HS-27A (cell line): ENCODE measurements at regions not wholly inside any gene's neighbourhood (a gene's known extent, or its start where the extent isn't known, plus 50 kb on each side); places are given as distances from the start of the nearest gene placed in this dataset.
"Not testable (repeated sequence)": the region's sequence is repeated elsewhere in the genome, so short reads cannot be mapped to it uniquely, and the experiment has no call there.

Source experiments
- DNase-seq: peaks from one replicate; pipeline ENCODE4 v3.0.0-alpha.2; 2012; ENCODE audit warnings: low read depth, missing footprints

DNA sequence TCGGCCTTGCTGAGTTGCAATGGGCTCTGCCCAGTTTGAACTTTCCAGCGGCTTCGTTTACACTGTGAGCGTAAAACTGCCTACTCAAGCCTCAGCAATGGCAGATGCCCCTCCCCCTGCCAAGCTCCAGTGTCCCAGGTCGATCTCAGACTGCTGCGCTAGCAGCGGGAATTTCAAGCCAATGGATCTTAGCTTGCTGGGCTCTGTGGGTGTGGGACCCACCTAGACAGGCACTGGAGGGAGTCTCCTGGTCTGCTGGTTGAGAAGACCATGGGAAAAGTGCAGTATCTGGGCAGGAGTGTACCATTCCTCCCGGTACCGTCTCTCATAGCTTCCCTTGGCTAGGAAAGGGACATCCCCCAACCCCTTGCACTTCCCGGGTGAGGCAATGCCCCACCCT is 88.2 kb downstream of the KLHL28 start:
- DNase-seq, result no peak

DNA sequence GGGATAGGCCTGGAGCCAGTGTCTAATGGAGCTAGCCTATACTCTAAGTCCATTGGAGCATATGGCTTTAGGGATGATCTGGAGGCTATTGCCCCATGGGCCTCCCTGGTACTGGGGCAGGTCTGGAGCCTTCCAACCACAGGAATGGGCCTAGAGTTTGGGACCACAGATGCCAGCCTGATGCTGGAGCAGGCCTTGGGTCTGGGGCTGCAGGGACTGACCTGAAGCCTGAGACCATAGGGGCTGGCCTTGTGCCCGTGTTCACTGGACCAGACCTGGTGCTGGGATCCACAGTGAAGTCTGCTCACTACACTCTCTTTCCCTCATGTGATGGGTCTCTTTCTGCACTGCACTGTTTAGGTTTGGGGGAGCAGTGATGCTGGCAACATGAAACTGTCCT is 95.0 kb downstream of the KLHL28 start:
- no peak for DNase-seq

DNA sequence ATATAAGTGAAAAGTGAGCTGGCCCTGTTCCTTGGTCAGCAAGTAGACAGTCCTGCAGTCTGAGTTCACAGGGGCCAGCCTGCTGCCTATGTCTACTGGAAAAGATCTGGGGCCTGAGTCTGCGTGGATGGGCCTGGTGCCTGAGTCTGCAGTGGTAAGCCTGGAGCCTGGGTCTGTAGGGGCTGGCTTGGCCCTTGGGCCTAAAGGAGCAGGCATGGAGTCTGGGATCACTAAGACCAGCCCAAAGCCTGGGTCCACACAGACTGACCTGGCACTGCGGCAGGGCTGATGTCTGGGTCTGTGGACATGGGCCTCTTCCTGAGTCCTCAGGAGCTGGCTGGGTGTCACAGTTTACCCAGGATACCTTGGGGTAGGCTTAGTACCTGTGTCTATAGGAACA is 95.4 kb downstream of the KLHL28 start:
- DNase-seq, result no peak

DNA sequence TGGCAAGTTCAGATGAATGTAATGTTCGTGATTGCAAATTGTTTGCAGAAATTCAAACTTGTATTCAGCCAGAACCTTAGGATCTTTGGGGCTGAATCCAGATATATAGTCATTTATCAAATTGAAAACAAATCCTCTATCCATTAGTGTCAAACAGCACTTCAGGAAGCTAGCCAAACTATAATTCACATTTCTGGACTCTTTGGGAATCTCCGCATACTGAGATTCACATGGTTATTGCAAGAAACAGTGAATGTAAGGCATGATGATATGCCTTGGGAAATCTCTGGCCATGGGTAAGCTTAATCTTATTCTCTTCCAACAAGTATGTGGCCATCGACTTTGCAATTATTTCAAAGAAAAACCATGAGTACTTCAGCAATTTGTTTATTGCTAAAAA is 98.5 kb downstream of the KLHL28 start:
- DNase-seq, result no peak

- no peak for DNase-seq
Measured at GRCh38 chr14:44854114-44854513, 107.6 kb downstream of the KLHL28 start.

GRCh38 chr14:44847526-44848309 is 114.0 kb downstream of the KLHL28 start:
- no peak for DNase-seq

- no peak for DNase-seq
Measured at GRCh38 chr14:44846232-44846824, 115.4 kb downstream of the KLHL28 start.

DNA sequence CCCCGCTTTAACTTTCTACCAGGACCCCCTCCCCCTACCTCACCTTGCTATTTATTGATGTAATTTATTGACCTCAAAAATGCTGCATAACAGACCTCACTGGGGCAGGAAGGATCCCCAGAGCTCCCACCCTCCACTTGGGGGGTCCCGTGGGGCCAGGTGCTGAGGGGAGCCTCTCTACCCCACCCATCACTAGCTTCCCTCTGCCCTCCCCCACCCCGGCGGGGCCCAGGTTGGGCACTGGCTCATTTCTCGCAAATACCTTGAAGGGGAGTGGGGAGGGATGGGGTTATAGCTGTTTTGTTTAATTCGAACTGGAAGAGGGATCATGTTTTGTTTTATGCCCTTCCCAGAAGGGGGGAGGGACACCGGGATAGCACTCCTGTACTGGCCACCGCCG is 125.8 kb downstream of the KLHL28 start:
- DNase-seq, result not testable (repeated sequence)

DNA sequence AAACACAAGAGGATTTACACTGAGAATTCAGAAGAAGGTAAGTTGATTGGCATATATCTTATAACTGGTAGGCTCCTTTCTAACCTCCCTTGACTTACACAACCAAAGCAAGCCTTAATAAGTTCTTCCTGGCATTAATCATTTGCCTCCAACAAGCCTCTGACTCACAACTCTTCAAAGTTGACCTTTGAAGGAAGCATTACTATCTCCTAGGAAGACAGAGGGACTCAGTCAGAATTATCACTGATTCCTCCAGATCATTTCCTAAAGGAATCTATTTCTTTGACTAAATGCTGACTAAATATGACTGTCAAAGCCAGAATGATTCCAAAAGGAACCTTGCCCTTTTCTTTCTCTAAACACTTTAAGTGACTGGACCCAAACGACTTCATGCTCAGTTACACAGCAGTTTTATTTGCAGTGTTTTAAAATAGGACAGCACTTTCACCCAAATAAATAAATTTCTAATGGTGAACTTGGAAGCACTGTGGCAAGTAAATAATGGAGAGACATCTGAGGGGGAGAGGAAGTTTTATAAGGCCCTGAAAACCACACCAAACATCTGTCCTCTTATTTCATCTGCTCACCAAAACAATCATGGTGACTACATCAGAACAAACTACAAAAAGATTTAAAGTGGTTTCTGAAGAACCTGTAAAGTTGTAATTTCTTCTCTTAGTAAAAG is 128.2 kb downstream of the KLHL28 start:
- no peak for DNase-seq

DNA sequence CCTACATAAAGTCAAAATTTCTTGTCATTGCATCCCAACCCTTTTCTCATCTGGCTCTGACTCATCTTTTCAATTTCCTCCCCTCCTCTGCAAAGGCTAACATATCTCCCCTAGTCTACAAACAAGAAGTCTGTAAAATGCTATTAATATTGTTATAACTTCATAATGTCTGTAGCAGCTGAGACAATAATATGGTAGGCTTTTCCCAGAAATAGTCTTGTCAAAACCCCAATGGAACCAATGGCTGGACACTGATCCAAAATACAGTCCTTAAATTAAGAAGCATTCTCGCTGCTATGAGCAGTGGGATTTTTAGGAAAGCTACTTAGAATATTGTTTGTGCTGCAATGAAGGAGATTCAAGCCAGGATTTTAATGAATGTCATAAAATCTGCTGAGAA is 131.4 kb downstream of the KLHL28 start:
- DNase-seq, result no peak

GRCh38 chr14:44829021-44829420 is 132.7 kb downstream of the KLHL28 start:
- DNase-seq, result no peak

DNA sequence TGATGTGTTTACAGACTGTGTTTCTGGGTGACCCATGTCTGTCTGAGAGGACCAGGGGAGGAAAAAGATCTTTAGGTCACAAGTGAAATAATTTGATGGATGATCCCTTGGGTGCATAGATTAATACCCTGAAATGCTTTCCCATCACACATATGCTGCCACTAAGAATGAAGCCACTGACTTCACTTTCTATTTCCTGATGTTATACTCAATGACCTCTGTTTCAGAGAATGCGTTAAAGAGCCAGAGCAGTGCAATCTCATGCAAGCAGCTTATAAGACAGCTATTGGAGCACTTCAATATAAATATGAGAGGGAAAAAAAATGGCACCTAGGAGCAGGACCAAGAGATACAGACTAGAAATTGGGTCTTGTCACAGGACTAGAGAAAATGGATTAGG is 133.7 kb downstream of the KLHL28 start:
- DNase-seq, result no peak

- DNase-seq, result no peak
Measured at GRCh38 chr14:44820230-44820964, 141.3 kb downstream of the KLHL28 start.

GRCh38 chr14:44814196-44814595 is 147.6 kb downstream of the KLHL28 start:
- DNase-seq, result no peak

DNA sequence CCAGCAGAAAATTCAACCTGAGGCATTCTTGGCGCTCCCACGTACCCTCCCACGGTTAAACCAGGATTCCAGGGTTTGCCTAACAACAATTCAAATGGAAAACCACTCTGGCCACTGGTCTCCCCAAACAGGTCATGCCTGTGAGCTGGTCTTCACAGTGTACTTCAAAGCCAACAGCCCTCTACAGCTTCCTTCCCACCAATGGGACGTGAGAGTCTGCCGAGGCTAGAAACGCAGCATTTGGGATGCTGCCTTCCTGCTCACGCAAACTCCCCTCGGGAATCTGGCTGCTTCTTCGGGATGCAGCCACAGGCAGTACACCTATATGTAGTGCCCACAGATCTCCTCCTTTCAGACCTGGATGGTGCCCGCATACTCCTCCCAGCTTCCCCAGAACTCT is 149.1 kb downstream of the KLHL28 start:
- DNase-seq, result no peak

DNA sequence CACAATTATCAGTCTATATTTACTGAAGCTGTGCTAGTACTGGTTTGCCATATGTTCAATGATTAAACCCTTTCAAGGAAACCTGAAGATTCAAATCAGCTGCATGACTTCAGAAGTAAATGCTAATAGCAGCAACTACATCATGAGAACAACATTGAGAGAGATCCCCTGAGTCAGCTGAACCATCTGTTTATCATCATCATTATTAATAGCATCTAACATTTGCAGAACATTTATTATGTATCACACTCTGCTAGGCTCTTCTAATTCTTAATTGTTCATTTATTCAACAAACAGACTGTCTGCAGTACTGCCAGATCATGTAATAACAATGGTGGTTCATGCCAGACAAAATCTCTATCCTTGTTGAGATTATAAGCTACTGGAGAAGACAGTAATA is 157.4 kb downstream of the KLHL28 start:
- DNase-seq, result no peak

- peak; percentile 24 for DNase-seq
Measured at GRCh38 chr14:44803239-44803905, 158.4 kb downstream of the KLHL28 start.

DNA sequence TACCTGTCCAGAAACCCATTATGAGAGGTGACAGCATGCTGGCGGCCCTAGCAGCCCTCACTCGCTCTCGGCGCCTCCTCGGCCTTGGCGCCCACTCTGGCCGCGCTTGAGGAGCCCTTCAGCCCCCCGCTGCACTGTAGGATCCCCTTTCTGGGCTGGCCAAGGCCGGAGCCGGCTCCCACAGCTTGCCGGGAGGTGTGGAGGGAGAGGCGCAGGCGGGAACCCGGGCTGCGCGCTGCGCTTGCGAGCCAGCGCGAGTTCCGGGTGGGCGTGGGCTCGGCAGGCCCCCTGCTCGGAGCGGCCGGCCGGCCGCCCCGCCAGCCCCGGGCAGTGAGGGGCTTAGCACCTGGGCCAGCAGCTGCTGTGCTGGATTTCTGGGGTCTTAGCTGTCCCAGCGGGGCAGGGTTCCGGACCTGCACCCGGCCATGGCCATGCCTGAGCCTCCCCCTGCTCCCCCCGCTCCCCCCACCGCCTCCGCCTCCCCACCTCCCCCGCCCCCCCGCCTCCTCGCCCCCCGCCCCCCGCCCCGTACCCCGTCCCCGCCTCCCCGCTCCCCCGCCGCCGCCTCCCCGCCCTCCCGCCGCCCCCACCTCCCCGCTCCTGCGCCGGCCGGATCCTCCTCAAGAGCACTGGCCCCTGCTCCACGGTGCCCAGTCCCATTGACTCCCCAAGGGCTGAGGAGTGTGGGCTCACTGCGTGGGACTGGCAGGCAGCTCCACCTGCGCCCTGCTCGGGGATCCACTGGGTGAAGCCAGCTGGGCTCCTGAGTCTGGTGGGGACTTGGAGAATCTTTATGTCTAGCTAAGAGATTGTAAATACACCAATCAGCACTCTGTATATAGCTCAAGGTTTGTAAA is 163.1 kb downstream of the KLHL28 start:
- no peak for DNase-seq

GRCh38 chr14:44795725-44796124 is 166.0 kb downstream of the KLHL28 start:
- DNase-seq, result no peak

DNA sequence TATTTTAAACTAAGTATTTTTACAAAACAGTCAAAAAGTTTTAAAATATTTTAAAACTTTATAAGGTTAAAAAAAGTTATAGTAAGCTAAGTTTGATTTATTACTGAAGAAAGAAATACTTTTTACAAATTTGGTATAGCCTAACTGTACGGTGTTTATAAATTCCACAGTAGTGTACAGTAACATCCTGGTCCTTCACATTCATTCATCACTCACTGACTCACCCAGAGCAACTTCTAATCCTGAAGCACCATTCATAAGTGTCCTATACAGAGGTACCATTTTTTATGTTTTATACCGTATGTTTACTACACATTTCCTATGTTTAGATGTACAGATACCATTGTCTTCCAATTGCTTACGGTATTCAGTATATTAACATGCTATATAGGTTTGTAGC is 170.0 kb downstream of the KLHL28 start:
- DNase-seq, result no peak

DNA sequence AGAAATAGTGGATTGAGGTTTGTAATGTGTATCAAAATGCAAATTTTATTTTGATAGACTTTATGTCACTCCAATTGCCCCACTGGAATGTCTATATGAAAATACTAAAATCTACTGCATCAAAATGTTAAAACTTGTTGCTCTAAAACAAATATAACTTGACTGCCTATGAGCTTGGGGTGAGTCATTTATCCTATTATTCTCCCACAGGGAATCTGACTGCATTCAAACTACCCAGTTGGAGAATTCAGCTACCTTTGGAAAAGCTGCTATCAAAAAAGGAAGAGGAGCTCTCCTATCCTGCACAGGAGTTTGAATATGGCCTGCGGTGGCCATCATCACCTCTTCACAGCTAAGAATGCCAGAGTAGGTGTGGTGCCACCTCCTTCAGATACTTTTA is 173.1 kb downstream of the KLHL28 start:
- no peak for DNase-seq
